Transverse colon (tissue), 4 donors: ENCODE measurements at regions not wholly inside any gene's neighbourhood (a gene's known extent, or its start where the extent isn't known, plus 50 kb on each side); places are given as distances from the start of the nearest gene placed in this dataset.

Experiments used
- DNase-seq: peaks from one replicate; pipeline ENCODE4 v3.0.0-alpha.2; 2019
- H3K27ac ChIP-seq, 4 donors: fragments of 200-600 bp; sonication (generic); 2 replicates each; pipeline ENCODE4 v1.5.1; 2016 to 2018; ENCODE audit warnings: inconsistent platforms in 4 of 4
- H3K27me3 ChIP-seq: fragments of 200-600 bp; sonication (generic); 2 replicates; pipeline ENCODE4 v1.5.1; 2017; ENCODE audit warnings: inconsistent platforms
- H3K36me3 ChIP-seq, 4 donors: fragments of 200-600 bp; sonication (generic); 2 replicates each; pipeline ENCODE4 v1.5.1; 2017 to 2019; ENCODE audit warnings: inconsistent platforms in 4 of 4
- H3K4me1 ChIP-seq, 4 donors: fragments of 200-600 bp; sonication (generic); 2 replicates each; pipeline ENCODE4 v1.5.1; 2017 to 2020; ENCODE audit warnings: inconsistent platforms in 4 of 4
- H3K4me3 ChIP-seq, 4 donors: fragments of 200-600 bp; sonication (generic); 1 replicate in 1 of 4; 2 replicates in 3 of 4; pipeline versions ENCODE4 v1.5.1 to v1.6.1; 2017 to 2019; ENCODE audit warnings: inconsistent platforms in 4 of 4
- H3K9me3 ChIP-seq, 2 donors: fragments of 200-600 bp; sonication (generic); 2 replicates each; pipeline ENCODE4 v1.5.1; 2017 to 2019; ENCODE audit warnings: inconsistent platforms in 2 of 2
- CTCF ChIP-seq, 5 experiments: fragments of 200-600 bp in 3 of 5; fragments of 450-650 bp in 2 of 5; sonication (generic) in 3 of 5; IDR thresholded peaks; 1 replicate in 2 of 5; 2 replicates in 3 of 5; pipeline ENCODE4 v1.5.1; 2016 to 2017; ENCODE audit warnings: antibody characterized with exemption in 5 of 5, inconsistent platforms in 3 of 5, mild to moderate bottlenecking in 2 of 5, moderate library complexity in 1 of 5
- EP300 ChIP-seq: sonication (generic); formaldehyde crosslinking; IDR thresholded peaks from one replicate; pipeline ENCODE4 v1.6.1; 2017; ENCODE audit warnings: antibody characterized with exemption, low read depth
- POLR2A ChIP-seq: fragments of 450-650 bp; IDR thresholded peaks from one replicate; pipeline ENCODE4 v1.6.1; 2016; ENCODE audit warnings: antibody characterized with exemption, mild to moderate bottlenecking, moderate library complexity
- POLR2AphosphoS5 ChIP-seq, 3 donors: sonication (generic); formaldehyde crosslinking; IDR thresholded peaks; one replicate each; pipeline ENCODE4 v1.6.1; 2016; ENCODE audit warnings: antibody characterized with exemption in 3 of 3
- WGBS, 2 donors: methylation state at CpG; one replicate each; pipeline ENCODE4 v1.1.5; 2018; ENCODE audit warnings: low coverage in 1 of 2; 5-methylcytosine and 5-hydroxymethylcytosine counted together
- in situ Hi-C, 4 donors: fragments of 200-750 bp; cut with MboI; loops; one replicate each; pipeline versions ENCODE4 v1.15.0 to v1.15.1; 2017; ENCODE audit warnings: low sequenced_read_pairs in 3 of 4, low pct_ligation_motif_present in 1 of 4, low pct_unique_long_range_greater_than_20kb in 1 of 4
- intact Hi-C: fragments of 100-400 bp; cut with DNase I; formaldehyde crosslinking; loops from one replicate; pipeline ENCODE4 v1.15.1; 2023; ENCODE audit warnings: low total_unique reads

- H3K36me3 ChIP-seq = no peaks in the 10 kb centered on the region
- no peaks in the 10 kb centered on the region for H3K4me1 ChIP-seq
- no peak overlapping the region for H3K27ac ChIP-seq
- in situ Hi-C loops = no loop called here
- H3K9me3 ChIP-seq = no peaks in the 10 kb centered on the region
- no peak for DNase-seq
- no peak overlapping the region for H3K4me3 ChIP-seq
- no peak for TF ChIP-seq POLR2AphosphoS5 (IDR thresholded peaks at IDR 0.05)
- intact Hi-C loops = no loop called here
- H3K27me3 ChIP-seq = no peaks in the 10 kb centered on the region
These were observed 734.6 kb downstream of the GLUD2 start for GRCh38 chrX:121781991-121782390.

- in situ Hi-C loops = no loop called here
- 44% methylated on average over 2 of the region's 2 CpGs; no CpG with 5 or more reads in 1 of the 2 donors for WGBS, 2 donors
- intact Hi-C loops = no loop called here
These were observed 735.1 kb downstream of the GLUD2 start for GRCh38 chrX:121782544-121782943.

GRCh38 chrX:121782976-121783375 lies 735.6 kb downstream of the GLUD2 start:
- no peak overlapping the region for H3K4me3 ChIP-seq
- intact Hi-C loops (no loop called here), in situ Hi-C loops (no loop called here)
- WGBS, 2 donors = 52% methylated on average over 3 of the region's 3 CpGs; no CpG with 5 or more reads in 1 of the 2 donors
- no peaks in the 10 kb centered on the region for H3K27me3 ChIP-seq
- H3K4me1 ChIP-seq = no peaks in the 10 kb centered on the region
- no peak for TF ChIP-seq CTCF (IDR thresholded peaks at IDR 0.05)
- no peak for TF ChIP-seq EP300
- no peak for TF ChIP-seq POLR2AphosphoS5 (IDR thresholded peaks at IDR 0.05)
- TF ChIP-seq POLR2A = no peak
- DNase-seq = no peak
- no peaks in the 10 kb centered on the region for H3K9me3 ChIP-seq
- H3K27ac ChIP-seq = no peak overlapping the region
- no peaks in the 10 kb centered on the region for H3K36me3 ChIP-seq

More at GRCh38 chrX:121782544-121782943, 735.1 kb downstream of the GLUD2 start:
- Histone ChIP-seq H3K27ac (no peak overlapping the region), H3K4me1 (no peaks in the 10 kb centered on the region), H3K4me3 (no peak overlapping the region), H3K9me3 (no peaks in the 10 kb centered on the region), H3K36me3 (no peaks in the 10 kb centered on the region), H3K27me3 (no peaks in the 10 kb centered on the region)
- DNase-seq = no peak
- no peak for TF ChIP-seq POLR2AphosphoS5 (IDR thresholded peaks at IDR 0.05)
- no peak for TF ChIP-seq EP300
- no peak for TF ChIP-seq POLR2A
- TF ChIP-seq CTCF (IDR thresholded peaks at IDR 0.05) = no peak

- DNase-seq = no peak
- in situ Hi-C loops = no loop called here
- intact Hi-C loops = no loop called here
- no peak overlapping the region for H3K27ac ChIP-seq
- TF ChIP-seq POLR2AphosphoS5 (IDR thresholded peaks at IDR 0.05) = no peak
- no peak for TF ChIP-seq EP300
- no peak for TF ChIP-seq POLR2A
- TF ChIP-seq CTCF (IDR thresholded peaks at IDR 0.05) = no peak
- H3K4me3 ChIP-seq = no peak overlapping the region
- no peaks in the 10 kb centered on the region for H3K27me3 ChIP-seq
- WGBS, 2 donors = 71% methylated on average over 7 of the region's 7 CpGs; no CpG with 5 or more reads in 1 of the 2 donors
- H3K4me1 ChIP-seq = no peaks in the 10 kb centered on the region
- no peaks in the 10 kb centered on the region for H3K36me3 ChIP-seq
- H3K9me3 ChIP-seq = no peaks in the 10 kb centered on the region
These were observed 755.5 kb downstream of the GLUD2 start for GRCh38 chrX:121802881-121803412.

GRCh38 chrX:121823406-121823805 lies 776.0 kb downstream of the GLUD2 start:
- Histone ChIP-seq H3K27me3 (no peaks in the 10 kb centered on the region), H3K4me1 (no peaks in the 10 kb centered on the region), H3K9me3 (no peaks in the 10 kb centered on the region), H3K4me3 (no peak overlapping the region), H3K36me3 (no peaks in the 10 kb centered on the region), H3K27ac (no peak overlapping the region)
- TF ChIP-seq CTCF (IDR thresholded peaks at IDR 0.05) (no peak), EP300 (no peak), POLR2AphosphoS5 (IDR thresholded peaks at IDR 0.05) (no peak), POLR2A (no peak)
- intact Hi-C loops (no loop called here), in situ Hi-C loops (no loop called here)
- no peak for DNase-seq
- 57% methylated on average over 2 of the region's 2 CpGs; no CpG with 5 or more reads in 1 of the 2 donors for WGBS, 2 donors
